B cell (primary cell): ENCODE measurements at regions not wholly inside any gene's neighbourhood (a gene's known extent, or its start where the extent isn't known, plus 50 kb on each side); places are given as distances from the start of the nearest gene placed in this dataset.

Experiments used
- ATAC-seq: fragments of 200-7000 bp; cut with Tn5 transposase; one replicate; pipeline ENCODE4 v1.10.0; 2021; ENCODE audit warnings: low read depth, mild to moderate bottlenecking, moderate number of reproducible peaks, moderate library complexity
- CTCF ChIA-PET: fragments of 350-600 bp; sonication (Branson Sonifier 250); formaldehyde crosslinking; loops from one replicate; lab custom pipeline; 2021; ENCODE audit warnings: antibody characterized with exemption, inconsistent platforms; lab: Charles Lee
- POLR2A ChIA-PET: fragments of 350-600 bp; sonication (Branson Sonifier 250); formaldehyde crosslinking; loops from one replicate; lab custom pipeline; 2021; ENCODE audit warnings: antibody characterized with exemption; lab: Charles Lee
- DNase-seq: peaks from one replicate; pipeline ENCODE4 v3.0.0; 2013
- H2AFZ ChIP-seq: 2 replicates; pipeline ENCODE4 v1.6.1; 2012; ENCODE audit warnings: mild to moderate bottlenecking, low read depth, low read length; ENCODE audit not compliant: insufficient read depth, poor library complexity, severe bottlenecking
- H3K27ac ChIP-seq, 2 donors: 1 replicate in 1 of 2; 2 replicates in 1 of 2; pipeline ENCODE4 v1.5.1; 2012 to 2013; ENCODE audit warnings: low read length in 2 of 2, mild to moderate bottlenecking in 2 of 2, moderate library complexity in 1 of 2
- H3K27me3 ChIP-seq, 4 experiments: fragments of 200-600 bp in 1 of 4; sonication (generic) in 1 of 4; replicated peaks in 1 of 4; 1 replicate in 2 of 4; 2 replicates in 2 of 4; pipeline versions ENCODE4 v1.6.1 to v1.7.0; 2013 to 2016; ENCODE audit warnings: low read length in 3 of 4, mild to moderate bottlenecking in 2 of 4, mixed read lengths in 1 of 4, moderate library complexity in 1 of 4; ENCODE audit not compliant: insufficient read depth in 4 of 4, control insufficient read depth in 3 of 4; ENCODE audit errors: control extremely low read depth in 1 of 4
- H3K36me3 ChIP-seq, 2 experiments: replicated peaks in 1 of 2; 1 replicate in 1 of 2; 2 replicates in 1 of 2; pipeline versions ENCODE4 v1.6.1 to v1.7.1; 2013; ENCODE audit warnings: low read length in 1 of 2; ENCODE audit not compliant: insufficient read depth in 2 of 2, control insufficient read depth in 1 of 2; ENCODE audit errors: control extremely low read depth in 1 of 2, extremely low read depth in 1 of 2
- H3K4me1 ChIP-seq, 2 donors: fragments of 200-600 bp in 1 of 2; sonication (generic) in 1 of 2; 1 replicate in 1 of 2; 2 replicates in 1 of 2; pipeline versions ENCODE4 v1.5.1 to v1.6.1; 2013 to 2017; ENCODE audit warnings: low read length in 2 of 2; ENCODE audit not compliant: control insufficient read depth in 2 of 2, insufficient read depth in 2 of 2
- H3K4me2 ChIP-seq: replicated peaks from 2 replicates; pipeline ENCODE3; 2012; ENCODE audit warnings: mild to moderate bottlenecking, low read depth, low read length; ENCODE audit not compliant: poor library complexity, severe bottlenecking
- H3K4me3 ChIP-seq, 5 experiments: fragments of 200-600 bp in 1 of 5; sonication (generic) in 1 of 5; 1 replicate in 3 of 5; 2 replicates in 2 of 5; pipeline versions ENCODE4 v1.5.1 to v1.7.0; 2011 to 2016; ENCODE audit warnings: low read length in 4 of 5, mild to moderate bottlenecking in 4 of 5, low read depth in 2 of 5, control low read depth in 1 of 5, moderate library complexity in 1 of 5; ENCODE audit not compliant: insufficient read depth in 1 of 5; ENCODE audit errors: control extremely low read depth in 1 of 5, extremely low read depth in 1 of 5
- H3K79me2 ChIP-seq: fragments of 200-600 bp; sonication (generic); one replicate; pipeline ENCODE4 v1.6.0; 2016; ENCODE audit warnings: low read length; ENCODE audit not compliant: control insufficient read depth, insufficient read depth
- H3K9ac ChIP-seq: fragments of 200-600 bp; sonication (generic); 2 replicates; pipeline ENCODE4 v1.6.1; 2017; ENCODE audit warnings: mild to moderate bottlenecking, low read length, moderate library complexity
- H3K9me3 ChIP-seq, 3 donors: one replicate each; pipeline versions ENCODE4 v1.6.1 to v1.7.1; 2013; ENCODE audit warnings: low read length in 2 of 3; ENCODE audit not compliant: control insufficient read depth in 2 of 3, insufficient read depth in 1 of 3; ENCODE audit errors: control extremely low read depth in 1 of 3
- H4K20me1 ChIP-seq: 2 replicates; pipeline ENCODE4 v1.6.0; 2012; ENCODE audit warnings: mild to moderate bottlenecking, low read length; ENCODE audit not compliant: insufficient read depth, control insufficient read depth, poor library complexity, severe bottlenecking
- H3K27ac Mint-ChIP-seq: one replicate; pipeline ENCODE4 v1.8.0; 2021; ENCODE audit warnings: mixed read lengths
- H3K27me3 Mint-ChIP-seq: one replicate; pipeline ENCODE4 v1.8.0; 2021; ENCODE audit warnings: mixed read lengths
- H3K4me1 Mint-ChIP-seq: one replicate; pipeline ENCODE4 v1.8.0; 2021; ENCODE audit warnings: mixed read lengths
- H3K4me3 Mint-ChIP-seq: one replicate; pipeline ENCODE4 v1.8.0; 2021; ENCODE audit warnings: mixed read lengths
- H3K9me3 Mint-ChIP-seq: one replicate; pipeline ENCODE4 v1.8.0; 2022; ENCODE audit warnings: mixed read lengths; ENCODE audit not compliant: insufficient read depth
- CTCF ChIP-seq: fragments of 200-600 bp; IDR thresholded peaks from one replicate; pipeline ENCODE4 v1.8.0; 2022; ENCODE audit warnings: antibody characterized with exemption, mild to moderate bottlenecking
- EZH2 ChIP-seq: IDR thresholded peaks from 2 replicates; pipeline ENCODE4 v1.6.1; 2012; ENCODE audit warnings: borderline replicate concordance, low read depth, mild to moderate bottlenecking, moderate library complexity, low read length; ENCODE audit not compliant: insufficient read depth, poor library complexity, severe bottlenecking
- WGBS: methylation state at CpG from one replicate; pipeline ENCODE4 v1.1.5; 2013; ENCODE audit warnings: missing lambda C conversion rate; ENCODE audit not compliant: insufficient coverage; 5-methylcytosine and 5-hydroxymethylcytosine counted together
- intact Hi-C: fragments of 100-400 bp; cut with micrococcal nuclease; formaldehyde crosslinking; loops from one replicate; pipeline ENCODE4 v1.10.0; 2022

DNA sequence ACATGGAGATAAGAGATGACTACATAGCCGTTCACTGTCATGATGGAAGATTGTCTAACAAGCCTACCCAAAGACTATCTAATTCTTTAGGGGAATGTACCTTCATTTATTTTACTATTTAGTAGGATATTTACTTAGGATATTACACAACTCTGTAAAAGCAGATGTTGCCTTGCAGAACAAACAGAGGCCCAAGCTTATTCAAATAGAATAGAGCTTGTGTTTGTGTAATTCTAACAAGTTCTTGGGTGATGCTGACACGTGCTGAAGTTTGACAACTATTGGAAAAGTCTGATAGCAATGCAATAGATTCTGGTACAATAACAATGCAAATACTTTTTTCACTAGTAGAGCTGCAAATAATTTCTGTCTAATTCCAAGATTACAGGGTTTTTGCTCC is 447.6 kb downstream of the TOX3 start:
- H3K4me3 Mint-ChIP-seq, result no peak overlapping the region
- intact Hi-C loops, result no loop called here

GRCh38 chr16:52095471-52095870 is 451.5 kb downstream of the TOX3 start:
- no peaks in the 10 kb centered on the region for H3K27me3 ChIP-seq
- Mint-ChIP-seq H3K4me1 (no peaks in the 10 kb centered on the region), H3K27me3 (no peaks in the 10 kb centered on the region), H3K4me3 (no peak overlapping the region), H3K27ac (no peak overlapping the region), H3K9me3 (no peaks in the 10 kb centered on the region)
- CTCF ChIA-PET, result no interaction called here
- no peaks in the 10 kb centered on the region for H3K79me2 ChIP-seq
- H3K36me3 ChIP-seq, result no peaks in the 10 kb centered on the region
- H3K4me2 ChIP-seq, result no peak overlapping the region
- no peak for TF ChIP-seq EZH2
- TF ChIP-seq CTCF, result no peak
- H3K9me3 ChIP-seq, result peaks cover 0 to 2% (median 0%) of the 10 kb centered on the region in 3 donors
- H3K27ac ChIP-seq, result no peak overlapping the region
- POLR2A ChIA-PET, result no interaction called here
- DNase-seq (no peak), ATAC-seq (no peak)
- 89% methylated on average over 1 of the region's 3 CpGs for WGBS
- intact Hi-C loops, result no loop called here
- H2AFZ ChIP-seq, result no peak overlapping the region
- H3K9ac ChIP-seq, result no peak overlapping the region
- no peaks in the 10 kb centered on the region for H3K4me1 ChIP-seq
- no peak overlapping the region for H3K4me3 ChIP-seq
- H4K20me1 ChIP-seq, result no peaks in the 10 kb centered on the region

More for the DNA sequence above, 447.6 kb downstream of the TOX3 start:
- no peak overlapping the region for H2AFZ ChIP-seq
- no peaks in the 10 kb centered on the region for H3K27me3 ChIP-seq
- Mint-ChIP-seq H3K27ac (no peak overlapping the region), H3K9me3 (no peaks in the 10 kb centered on the region), H3K27me3 (no peaks in the 10 kb centered on the region), H3K4me1 (no peaks in the 10 kb centered on the region)
- H3K27ac ChIP-seq, result no peak overlapping the region
- no peak overlapping the region for H3K4me2 ChIP-seq
- H4K20me1 ChIP-seq, result no peaks in the 10 kb centered on the region
- peaks cover 0 to 2% (median 0%) of the 10 kb centered on the region in 3 donors for H3K9me3 ChIP-seq
- no peak for DNase-seq
- TF ChIP-seq EZH2 (no peak), CTCF (no peak)
- no peak for ATAC-seq
- CTCF ChIA-PET, result no interaction called here
- no peaks in the 10 kb centered on the region for H3K36me3 ChIP-seq
- POLR2A ChIA-PET, result no interaction called here
- no peaks in the 10 kb centered on the region for H3K4me1 ChIP-seq
- H3K79me2 ChIP-seq, result no peaks in the 10 kb centered on the region
- WGBS, result no CpG with 5 or more reads among the region's 2 CpGs
- H3K4me3 ChIP-seq, result no peak overlapping the region
- no peak overlapping the region for H3K9ac ChIP-seq
